Neural progenitor cell (in vitro differentiated cells): ENCODE measurements at regions not wholly inside any gene's neighbourhood (a gene's known extent, or its start where the extent isn't known, plus 50 kb on each side); places are given as distances from the start of the nearest gene placed in this dataset.

Source experiments
- DNase-seq: peaks from one replicate; pipeline ENCODE4 v3.0.0-alpha.2; 2016; ENCODE audit warnings: low spot score
- H2AFZ ChIP-seq: fragments of 200-600 bp; sonication (generic); replicated peaks from 2 replicates; pipeline ENCODE4 v1.6.1; 2016; ENCODE audit warnings: antibody characterized with exemption
- H3F3A ChIP-seq: fragments of 200-600 bp; sonication (generic); 2 replicates; pipeline ENCODE4 v1.6.1; 2016; ENCODE audit warnings: antibody characterized with exemption, low read depth
- H3K27ac ChIP-seq: fragments of 200-600 bp; sonication (generic); 2 replicates; pipeline ENCODE4 v1.5.1; 2016; ENCODE audit warnings: mild to moderate bottlenecking
- H3K27me3 ChIP-seq: fragments of 200-600 bp; sonication (generic); 2 replicates; pipeline ENCODE4 v1.6.1; 2016; ENCODE audit warnings: mild to moderate bottlenecking, moderate library complexity
- H3K36me3 ChIP-seq: fragments of 200-600 bp; sonication (generic); 2 replicates; pipeline ENCODE4 v1.5.1; 2016
- H3K4me1 ChIP-seq: fragments of 200-600 bp; sonication (generic); 2 replicates; pipeline ENCODE4 v1.6.1; 2016; ENCODE audit warnings: mixed run types
- H3K4me2 ChIP-seq: fragments of 200-600 bp; sonication (generic); 2 replicates; pipeline ENCODE4 v1.6.1; 2016
- H3K4me3 ChIP-seq: fragments of 200-600 bp; sonication (generic); 2 replicates; pipeline ENCODE4 v1.5.1; 2016
- H3K79me2 ChIP-seq: fragments of 200-600 bp; sonication (generic); 2 replicates; pipeline ENCODE4 v1.6.1; 2016; ENCODE audit warnings: low read depth
- H3K9ac ChIP-seq: fragments of 200-600 bp; sonication (generic); 2 replicates; pipeline ENCODE4 v1.6.1; 2016
- H3K9me3 ChIP-seq: fragments of 200-600 bp; sonication (generic); 2 replicates; pipeline ENCODE4 v1.5.1; 2016; ENCODE audit warnings: low read depth
- H4K20me1 ChIP-seq: fragments of 200-600 bp; sonication (generic); 2 replicates; pipeline ENCODE4 v1.6.1; 2016; ENCODE audit warnings: low read depth
- H3K27ac Mint-ChIP-seq: 3 replicates; pipeline ENCODE4 v1.8.0; 2021; ENCODE audit warnings: mixed read lengths
- H3K27me3 Mint-ChIP-seq: 2 replicates; pipeline ENCODE4 v1.8.0; 2022; ENCODE audit warnings: low read depth, mild to moderate bottlenecking, inconsistent platforms, moderate library complexity, mixed read lengths; ENCODE audit not compliant: insufficient read depth
- H3K36me3 Mint-ChIP-seq: 3 replicates; pipeline ENCODE4 v1.8.0; 2021; ENCODE audit warnings: mixed read lengths
- H3K4me1 Mint-ChIP-seq: 3 replicates; pipeline ENCODE4 v1.8.0; 2021; ENCODE audit warnings: mixed read lengths
- H3K4me3 Mint-ChIP-seq: 3 replicates; pipeline ENCODE4 v1.8.0; 2021; ENCODE audit warnings: mild to moderate bottlenecking, moderate library complexity, mixed read lengths
- H3K9me3 Mint-ChIP-seq: 3 replicates; pipeline ENCODE4 v1.8.0; 2020; ENCODE audit warnings: mixed read lengths
- EZH2 ChIP-seq: fragments of 200-600 bp; sonication (generic); IDR thresholded peaks from 2 replicates; pipeline ENCODE4 v1.6.1; 2017; ENCODE audit warnings: antibody characterized with exemption, mild to moderate bottlenecking, moderate library complexity
- EZH2phosphoT487 ChIP-seq: fragments of 200-600 bp; sonication (generic); IDR thresholded peaks from 2 replicates; pipeline ENCODE4 v1.6.1; 2017; ENCODE audit warnings: antibody characterized with exemption
- TF ChIP-seq, protein P1 (sequence below): fragments of 200-600 bp; sonication (generic); IDR thresholded peaks from 2 replicates; pipeline ENCODE4 v1.5.1; 2017; ENCODE audit warnings: antibody characterized with exemption, mild to moderate bottlenecking

DNA sequence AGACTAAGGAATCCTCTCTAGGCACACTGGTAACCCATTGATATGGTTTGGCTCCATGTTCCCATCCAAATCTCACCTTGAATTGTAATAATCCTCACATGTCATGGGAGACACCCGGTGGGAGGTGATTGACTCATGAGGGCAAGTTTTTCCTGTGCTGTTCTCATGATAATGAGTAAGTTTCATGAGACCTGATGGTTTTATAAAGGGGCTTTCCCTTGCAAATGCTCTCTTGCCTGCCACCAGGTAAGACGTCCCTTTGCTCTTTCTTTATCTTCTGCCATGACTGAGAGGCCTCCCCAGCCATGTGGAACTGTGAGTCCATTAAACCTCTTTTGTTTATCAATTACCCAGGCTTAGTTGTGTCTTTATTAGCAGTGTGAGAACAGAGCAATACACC is 81.4 kb upstream of the GPC6 start:
- no peak for TF ChIP-seq EZH2phosphoT487
- TF ChIP-seq EZH2, result no peak
- TF ChIP-seq, protein P1, sequence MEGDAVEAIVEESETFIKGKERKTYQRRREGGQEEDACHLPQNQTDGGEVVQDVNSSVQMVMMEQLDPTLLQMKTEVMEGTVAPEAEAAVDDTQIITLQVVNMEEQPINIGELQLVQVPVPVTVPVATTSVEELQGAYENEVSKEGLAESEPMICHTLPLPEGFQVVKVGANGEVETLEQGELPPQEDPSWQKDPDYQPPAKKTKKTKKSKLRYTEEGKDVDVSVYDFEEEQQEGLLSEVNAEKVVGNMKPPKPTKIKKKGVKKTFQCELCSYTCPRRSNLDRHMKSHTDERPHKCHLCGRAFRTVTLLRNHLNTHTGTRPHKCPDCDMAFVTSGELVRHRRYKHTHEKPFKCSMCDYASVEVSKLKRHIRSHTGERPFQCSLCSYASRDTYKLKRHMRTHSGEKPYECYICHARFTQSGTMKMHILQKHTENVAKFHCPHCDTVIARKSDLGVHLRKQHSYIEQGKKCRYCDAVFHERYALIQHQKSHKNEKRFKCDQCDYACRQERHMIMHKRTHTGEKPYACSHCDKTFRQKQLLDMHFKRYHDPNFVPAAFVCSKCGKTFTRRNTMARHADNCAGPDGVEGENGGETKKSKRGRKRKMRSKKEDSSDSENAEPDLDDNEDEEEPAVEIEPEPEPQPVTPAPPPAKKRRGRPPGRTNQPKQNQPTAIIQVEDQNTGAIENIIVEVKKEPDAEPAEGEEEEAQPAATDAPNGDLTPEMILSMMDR, result no peak
- H3K9ac ChIP-seq, result no peak overlapping the region
- no peak overlapping the region for H3K4me3 ChIP-seq
- no peaks in the 10 kb centered on the region for H4K20me1 ChIP-seq
- H2AFZ ChIP-seq, result no peak overlapping the region
- no peak overlapping the region for H3K4me3 Mint-ChIP-seq
- H3K79me2 ChIP-seq, result no peaks in the 10 kb centered on the region
- H3K27ac ChIP-seq, result no peak overlapping the region
- H3K36me3 ChIP-seq, result no peaks in the 10 kb centered on the region
- H3K27ac Mint-ChIP-seq, result no peak overlapping the region
- no peaks in the 10 kb centered on the region for H3F3A ChIP-seq
- no peaks in the 10 kb centered on the region for H3K27me3 ChIP-seq
- H3K4me2 ChIP-seq, result no peak overlapping the region
- no peaks in the 10 kb centered on the region for H3K4me1 ChIP-seq
- no peaks in the 10 kb centered on the region for H3K9me3 Mint-ChIP-seq
- H3K9me3 ChIP-seq, result no peaks in the 10 kb centered on the region
- no peak for DNase-seq
- H3K36me3 Mint-ChIP-seq, result no peaks in the 10 kb centered on the region
- H3K27me3 Mint-ChIP-seq, result peaks cover 4% of the 10 kb centered on the region
- H3K4me1 Mint-ChIP-seq, result no peaks in the 10 kb centered on the region

DNA sequence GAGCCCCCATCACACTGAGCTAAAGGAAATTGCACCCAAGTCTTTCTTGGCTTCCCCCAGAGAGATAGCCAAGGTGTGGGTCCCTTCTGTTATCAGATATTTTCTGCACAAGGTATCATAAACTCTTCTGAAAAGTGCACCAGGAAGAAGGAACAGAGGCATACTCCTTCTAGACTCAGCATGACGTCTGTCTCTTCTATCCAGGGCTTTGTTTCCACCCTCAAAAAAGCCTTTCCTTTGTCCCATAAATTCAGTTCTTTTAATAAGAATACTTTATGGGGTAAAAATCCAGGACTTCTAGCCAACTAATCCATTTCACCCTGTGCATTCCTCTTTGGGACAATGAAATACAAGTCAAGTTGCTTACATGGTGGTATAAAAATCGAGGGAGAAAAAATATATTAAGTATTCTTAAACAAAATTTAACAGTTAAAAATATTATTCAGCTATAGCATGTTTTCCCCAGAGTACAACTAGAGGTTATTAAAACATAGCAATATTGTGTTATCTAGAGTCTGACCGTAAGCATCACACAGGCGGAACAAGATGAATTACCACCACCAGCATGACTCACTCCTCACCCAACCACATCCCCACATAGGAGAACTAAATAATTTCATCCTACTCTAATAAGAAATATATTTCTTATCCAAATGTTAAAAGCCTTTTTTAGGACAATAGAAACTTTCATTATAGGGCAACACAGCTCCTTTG is 79.9 kb upstream of the GPC6 start:
- H3K36me3 ChIP-seq, result no peaks in the 10 kb centered on the region
- no peak overlapping the region for H3K4me3 Mint-ChIP-seq
- H3K27me3 Mint-ChIP-seq, result peaks cover 4% of the 10 kb centered on the region
- no peaks in the 10 kb centered on the region for H3K9me3 Mint-ChIP-seq
- TF ChIP-seq EZH2phosphoT487 (no peak), EZH2 (no peak)
- TF ChIP-seq, protein P1, result no peak
- no peak overlapping the region for H3K4me2 ChIP-seq
- H3K36me3 Mint-ChIP-seq, result no peaks in the 10 kb centered on the region
- no peak overlapping the region for H3K27ac ChIP-seq
- no peaks in the 10 kb centered on the region for H4K20me1 ChIP-seq
- no peaks in the 10 kb centered on the region for H3K27me3 ChIP-seq
- no peaks in the 10 kb centered on the region for H3K79me2 ChIP-seq
- H3K4me1 Mint-ChIP-seq, result no peaks in the 10 kb centered on the region
- no peak overlapping the region for H3K4me3 ChIP-seq
- no peak for DNase-seq
- H3K27ac Mint-ChIP-seq, result no peak overlapping the region
- no peaks in the 10 kb centered on the region for H3K9me3 ChIP-seq
- no peak overlapping the region for H3K9ac ChIP-seq
- no peaks in the 10 kb centered on the region for H3K4me1 ChIP-seq
- no peaks in the 10 kb centered on the region for H3F3A ChIP-seq
- H2AFZ ChIP-seq, result no peak overlapping the region

DNA sequence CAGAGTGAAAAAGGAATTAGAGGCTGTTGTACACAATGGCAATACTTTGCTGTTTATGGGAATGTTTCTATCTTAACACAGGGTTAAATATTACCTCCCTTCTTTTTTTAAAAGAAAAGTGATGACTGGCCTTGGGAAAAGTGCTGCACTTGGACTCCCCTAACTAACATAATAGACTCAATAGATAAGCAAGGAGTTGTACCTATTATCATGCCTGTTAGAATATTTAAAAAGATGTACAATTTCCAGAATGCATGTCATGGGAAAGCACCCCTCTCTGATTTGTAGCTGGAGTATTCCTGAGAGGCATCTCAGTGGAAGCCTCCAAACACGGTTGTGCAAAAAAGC is 79.3 kb upstream of the GPC6 start:
- Histone ChIP-seq H3K4me2 (no peak overlapping the region), H3K27me3 (no peaks in the 10 kb centered on the region), H3K4me3 (no peak overlapping the region), H3K79me2 (no peaks in the 10 kb centered on the region), H3K27ac (no peak overlapping the region), H3K36me3 (no peaks in the 10 kb centered on the region), H2AFZ (no peak overlapping the region), H3K4me1 (no peaks in the 10 kb centered on the region), H4K20me1 (no peaks in the 10 kb centered on the region), H3F3A (no peaks in the 10 kb centered on the region), H3K9me3 (no peaks in the 10 kb centered on the region), H3K9ac (no peak overlapping the region)
- H3K4me3 Mint-ChIP-seq, result no peak overlapping the region
- H3K27ac Mint-ChIP-seq, result no peak overlapping the region
- no peaks in the 10 kb centered on the region for H3K9me3 Mint-ChIP-seq
- no peaks in the 10 kb centered on the region for H3K36me3 Mint-ChIP-seq
- peaks cover 4% of the 10 kb centered on the region for H3K27me3 Mint-ChIP-seq
- TF ChIP-seq EZH2phosphoT487 (no peak), EZH2 (no peak)
- TF ChIP-seq, protein P1, result no peak
- no peak for DNase-seq
- no peaks in the 10 kb centered on the region for H3K4me1 Mint-ChIP-seq
